ENCODE measurements at regions not wholly inside any gene's neighbourhood (a gene's known extent, or its start where the extent isn't known, plus 50 kb on each side); places are given as distances from the start of the nearest gene placed in this dataset.
"Not testable (repeated sequence)": the region's sequence is repeated elsewhere in the genome, so short reads cannot be mapped to it uniquely, and the experiment has no call there.

GRCh38 chr3:29026286-29026685 is 254.6 kb upstream of the RBMS3 start:
- in situ Hi-C loops (cut with MboI; ENCODE audit: low pct_unique_long_range_greater_than_20kb, low sequenced_read_pairs, unreplicated experiment), result no loop called here
- TF ChIP-seq, protein P1, sequence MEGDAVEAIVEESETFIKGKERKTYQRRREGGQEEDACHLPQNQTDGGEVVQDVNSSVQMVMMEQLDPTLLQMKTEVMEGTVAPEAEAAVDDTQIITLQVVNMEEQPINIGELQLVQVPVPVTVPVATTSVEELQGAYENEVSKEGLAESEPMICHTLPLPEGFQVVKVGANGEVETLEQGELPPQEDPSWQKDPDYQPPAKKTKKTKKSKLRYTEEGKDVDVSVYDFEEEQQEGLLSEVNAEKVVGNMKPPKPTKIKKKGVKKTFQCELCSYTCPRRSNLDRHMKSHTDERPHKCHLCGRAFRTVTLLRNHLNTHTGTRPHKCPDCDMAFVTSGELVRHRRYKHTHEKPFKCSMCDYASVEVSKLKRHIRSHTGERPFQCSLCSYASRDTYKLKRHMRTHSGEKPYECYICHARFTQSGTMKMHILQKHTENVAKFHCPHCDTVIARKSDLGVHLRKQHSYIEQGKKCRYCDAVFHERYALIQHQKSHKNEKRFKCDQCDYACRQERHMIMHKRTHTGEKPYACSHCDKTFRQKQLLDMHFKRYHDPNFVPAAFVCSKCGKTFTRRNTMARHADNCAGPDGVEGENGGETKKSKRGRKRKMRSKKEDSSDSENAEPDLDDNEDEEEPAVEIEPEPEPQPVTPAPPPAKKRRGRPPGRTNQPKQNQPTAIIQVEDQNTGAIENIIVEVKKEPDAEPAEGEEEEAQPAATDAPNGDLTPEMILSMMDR (IDR thresholded peaks at IDR 0.05; ENCODE audit: extremely low read depth, insufficient read depth, missing control alignments), result no peak
- DNase-seq (ENCODE audit: low spot score), result no peak

GRCh38 chr3:29026959-29027358 is 253.9 kb upstream of the RBMS3 start:
- DNase-seq (ENCODE audit: low spot score), result no peak
- in situ Hi-C loops (cut with MboI; ENCODE audit: low pct_unique_long_range_greater_than_20kb, low sequenced_read_pairs, unreplicated experiment), result no loop called here
- TF ChIP-seq, protein P1 (IDR thresholded peaks at IDR 0.05; ENCODE audit: extremely low read depth, insufficient read depth, missing control alignments), result no peak

GRCh38 chr3:29031175-29031574 is 249.7 kb upstream of the RBMS3 start:
- in situ Hi-C loops (cut with MboI; ENCODE audit: low pct_unique_long_range_greater_than_20kb, low sequenced_read_pairs, unreplicated experiment); DNase-seq (ENCODE audit: low spot score): not testable (repeated sequence)

- TF ChIP-seq, protein P1 (IDR thresholded peaks at IDR 0.05; ENCODE audit: extremely low read depth, insufficient read depth, missing control alignments), result no peak
- in situ Hi-C loops (cut with MboI; ENCODE audit: low pct_unique_long_range_greater_than_20kb, low sequenced_read_pairs, unreplicated experiment), result no loop called here
- no peak for DNase-seq (ENCODE audit: low spot score)
Observed at GRCh38 chr3:29033511-29033910, 247.4 kb upstream of the RBMS3 start.

- in situ Hi-C loops (cut with MboI; ENCODE audit: low pct_unique_long_range_greater_than_20kb, low sequenced_read_pairs, unreplicated experiment), result no loop called here
- no peak for DNase-seq (ENCODE audit: low spot score)
- TF ChIP-seq, protein P1 (IDR thresholded peaks at IDR 0.05; ENCODE audit: extremely low read depth, insufficient read depth, missing control alignments), result no peak
Observed at GRCh38 chr3:29050155-29050554, 230.7 kb upstream of the RBMS3 start.

DNA sequence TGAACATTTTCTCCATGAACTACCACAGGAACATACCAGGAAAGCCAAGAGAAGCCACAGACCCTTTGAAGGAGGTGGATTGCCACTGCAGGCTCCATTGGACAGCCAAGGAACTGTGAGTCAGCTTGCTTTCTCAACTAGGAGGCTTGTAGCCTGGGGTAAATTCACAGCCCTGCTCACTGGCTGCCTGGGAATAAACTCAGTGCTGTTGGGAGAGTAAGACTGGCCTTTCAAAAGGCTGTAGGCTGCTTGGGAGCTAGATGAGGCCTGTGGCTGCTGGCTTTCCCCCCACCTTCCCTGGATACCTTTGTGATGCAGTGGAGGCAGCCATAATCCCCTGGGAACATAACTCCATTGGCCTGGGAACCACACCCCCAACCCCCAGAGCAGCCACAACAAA is 223.5 kb upstream of the RBMS3 start:
- DNase-seq (ENCODE audit: low spot score), result no peak
- TF ChIP-seq, protein P1 (IDR thresholded peaks at IDR 0.05; ENCODE audit: extremely low read depth, insufficient read depth, missing control alignments), result no peak
- in situ Hi-C loops (cut with MboI; ENCODE audit: low pct_unique_long_range_greater_than_20kb, low sequenced_read_pairs, unreplicated experiment), result no loop called here

GRCh38 chr3:29064085-29064484 is 216.8 kb upstream of the RBMS3 start:
- TF ChIP-seq, protein P1 (IDR thresholded peaks at IDR 0.05; ENCODE audit: extremely low read depth, insufficient read depth, missing control alignments), result no peak
- in situ Hi-C loops (cut with MboI; ENCODE audit: low pct_unique_long_range_greater_than_20kb, low sequenced_read_pairs, unreplicated experiment), result no loop called here
- DNase-seq (ENCODE audit: low spot score), result no peak

All from GM13977 (cell line).